NCI-H226 (cell line): ENCODE measurements at regions not wholly inside any gene's neighbourhood (a gene's known extent, or its start where the extent isn't known, plus 50 kb on each side); places are given as distances from the start of the nearest gene placed in this dataset.

Source experiments
- DNase-seq: peaks from one replicate; pipeline ENCODE4 v3.0.0-alpha.2; 2015

- DNase-seq = no peak
These were observed 50.8 kb upstream of the KCNJ6 start for GRCh38 chr21:37967036-37967435.

DNA sequence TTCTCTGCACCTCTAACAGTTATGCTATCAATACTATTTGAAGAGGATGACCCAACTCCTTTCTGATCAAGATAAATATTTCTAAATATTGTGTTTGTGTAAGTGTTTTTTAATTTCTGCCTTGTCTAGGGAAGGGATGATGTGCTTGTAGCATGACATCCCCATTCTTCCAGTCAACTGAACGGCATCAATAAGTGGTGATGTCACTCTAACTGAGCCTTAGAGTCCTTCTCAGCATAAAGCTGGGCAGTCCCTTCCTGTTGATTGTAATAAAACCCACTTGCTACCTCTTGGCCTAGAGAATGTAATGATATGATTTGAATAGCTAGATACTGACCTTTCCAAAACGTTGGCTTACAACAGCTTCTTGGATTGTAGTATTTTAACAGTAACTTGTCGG is 52.5 kb upstream of the KCNJ6 start:
- no peak for DNase-seq

- no peak for DNase-seq
These were observed 54.3 kb upstream of the KCNJ6 start for GRCh38 chr21:37970548-37970947.

DNA sequence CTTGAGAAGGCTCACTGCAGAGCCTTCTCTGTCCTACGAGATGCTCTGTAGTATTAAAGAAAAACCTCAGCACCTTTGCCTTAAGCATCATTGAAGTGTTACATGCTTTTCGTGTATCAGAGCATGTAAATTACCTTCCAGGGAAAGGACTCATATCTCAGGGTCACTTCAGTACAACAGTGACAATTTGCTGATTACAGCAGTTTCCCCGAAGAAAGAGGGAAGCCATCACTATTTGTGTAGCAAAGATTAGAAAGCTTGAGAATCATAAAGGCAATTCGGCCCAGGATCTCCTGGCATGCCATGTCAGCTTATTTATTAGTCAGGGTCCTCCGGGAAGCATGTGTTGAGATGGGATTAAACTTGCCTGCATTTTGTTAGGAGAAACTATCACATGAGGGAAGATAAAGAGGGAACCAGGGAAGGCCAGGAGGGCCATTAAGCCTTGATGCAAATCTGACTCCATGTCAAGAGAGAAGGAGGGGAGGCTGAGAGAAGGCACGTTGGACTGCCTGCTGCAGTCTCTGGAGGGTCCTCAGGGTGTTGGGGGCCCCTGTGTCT is 55.2 kb upstream of the KCNJ6 start:
- no peak for DNase-seq

GRCh38 chr21:37974081-37974480 is 57.8 kb upstream of the KCNJ6 start:
- DNase-seq = no peak

DNA sequence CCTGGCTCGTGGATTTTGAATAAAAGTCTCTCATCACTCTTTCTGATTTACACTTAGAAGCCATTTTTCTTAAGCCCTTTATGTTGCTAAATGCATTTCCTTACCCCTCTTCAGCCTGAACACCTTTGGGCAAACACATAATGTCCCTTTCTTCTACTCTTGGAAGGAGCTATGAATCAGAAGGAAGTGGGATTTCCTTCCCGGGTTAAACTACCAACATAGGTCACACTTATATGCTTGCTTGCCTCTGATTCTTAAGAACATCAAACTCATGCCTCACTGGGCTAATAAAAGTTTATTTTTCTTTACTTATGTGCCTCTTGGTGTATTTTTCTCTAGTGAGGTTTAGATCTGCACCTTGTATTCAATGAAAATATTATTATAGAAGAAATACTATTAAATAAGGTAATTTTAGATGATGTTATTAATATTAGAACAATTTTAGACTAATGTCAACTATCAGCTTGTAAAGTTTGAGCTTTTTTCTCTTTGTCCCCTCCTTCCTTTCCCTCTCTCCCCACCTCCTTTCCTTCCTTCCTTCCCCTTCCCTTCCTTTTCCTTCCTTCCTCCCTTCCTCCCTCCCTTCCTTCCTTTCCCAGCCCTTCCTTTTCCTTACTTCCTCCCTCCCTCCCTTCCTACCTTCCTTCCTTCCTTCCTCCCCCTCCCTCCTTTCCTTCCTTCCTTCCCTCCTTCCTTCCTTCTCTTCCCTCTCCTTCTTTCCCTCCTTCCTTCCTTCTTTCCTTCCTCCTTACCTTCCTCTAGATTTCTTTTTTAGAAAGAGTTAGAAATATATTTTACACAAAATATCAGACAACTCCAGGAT is 66.5 kb upstream of the KCNJ6 start:
- no peak for DNase-seq

DNA sequence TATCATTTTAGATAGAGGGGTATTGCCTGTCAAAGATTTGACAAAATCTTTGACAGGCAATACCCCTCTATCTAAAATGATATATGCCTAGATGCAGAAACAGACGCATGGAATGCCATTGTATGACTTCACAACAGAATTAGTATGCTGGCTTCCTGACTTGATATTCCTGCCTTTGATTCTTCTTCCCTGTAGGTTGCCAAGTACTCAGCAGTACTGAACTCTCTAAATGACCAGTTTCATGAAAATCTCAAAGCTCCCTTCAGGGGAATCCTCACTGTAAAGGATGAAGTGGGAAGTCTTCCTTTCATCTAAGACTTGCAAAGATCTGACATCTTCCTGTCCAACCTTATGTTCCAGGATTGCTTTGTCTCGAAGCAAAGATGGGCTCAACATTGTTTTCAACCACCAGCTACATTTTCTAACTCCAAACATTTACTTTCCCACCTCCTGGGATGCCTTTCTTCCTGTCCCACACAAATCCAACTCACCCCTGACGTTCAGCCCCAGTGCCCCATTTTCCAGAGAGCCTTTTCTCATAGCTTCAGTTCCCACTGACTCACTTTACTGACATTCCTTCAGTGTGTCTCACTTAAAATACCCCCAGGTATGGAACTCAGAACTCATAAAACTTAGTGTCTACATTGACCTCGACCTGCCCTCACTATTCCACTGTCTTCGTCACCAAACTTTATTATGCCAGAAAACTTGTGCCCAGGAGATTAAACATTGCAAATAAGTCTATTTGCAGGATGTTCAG is 67.3 kb upstream of the KCNJ6 start:
- DNase-seq = no peak

DNA sequence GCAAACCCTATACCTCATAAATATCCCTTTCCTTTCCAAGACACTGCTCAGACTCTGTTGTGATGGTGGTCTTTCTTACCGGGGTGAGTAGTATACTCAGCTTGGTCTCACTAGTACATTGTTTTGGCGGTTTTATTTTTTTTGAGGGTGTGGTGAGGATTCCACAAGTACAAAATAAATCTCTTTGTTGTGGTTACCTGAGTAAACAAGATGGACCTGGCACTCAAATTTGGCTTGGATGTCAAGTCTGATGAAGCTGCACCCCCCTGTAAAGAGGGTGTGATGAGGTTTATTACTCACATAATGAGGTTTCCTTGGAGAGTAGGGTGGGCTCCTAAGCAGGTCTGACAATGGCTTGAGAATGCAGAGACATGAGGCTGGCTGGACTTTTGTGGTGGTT is 68.2 kb upstream of the KCNJ6 start:
- no peak for DNase-seq

GRCh38 chr21:37986000-37986399 is 69.7 kb upstream of the KCNJ6 start:
- DNase-seq = no peak

GRCh38 chr21:37986751-37987399 is 70.6 kb upstream of the KCNJ6 start:
- DNase-seq = no peak

DNA sequence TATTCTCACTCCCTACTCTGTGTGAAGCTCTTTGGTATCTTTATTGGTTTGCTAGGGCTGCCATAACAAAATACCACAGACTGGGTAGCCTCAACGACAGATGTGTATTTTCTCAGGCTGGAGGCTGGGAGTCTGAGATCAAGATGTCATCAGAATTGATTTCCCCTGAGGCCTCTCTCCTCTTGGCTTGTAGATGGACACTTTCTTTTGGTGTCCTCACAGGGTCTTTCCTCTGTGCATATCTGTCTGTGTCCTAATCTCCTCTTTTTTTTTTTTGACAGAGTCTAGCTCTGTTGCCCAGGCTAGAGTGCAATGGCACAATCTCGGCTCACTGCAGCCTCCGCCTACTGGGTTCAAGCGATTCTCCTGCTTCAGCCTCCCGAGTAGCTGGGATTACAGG is 71.4 kb upstream of the KCNJ6 start:
- no peak for DNase-seq

- no peak for DNase-seq
These were observed 76.8 kb upstream of the KCNJ6 start for GRCh38 chr21:37993071-37993470.

GRCh38 chr21:37994211-37994610 is 78.0 kb upstream of the KCNJ6 start:
- no peak for DNase-seq

GRCh38 chr21:38012672-38013071 is 96.4 kb upstream of the KCNJ6 start:
- DNase-seq = no peak

DNA sequence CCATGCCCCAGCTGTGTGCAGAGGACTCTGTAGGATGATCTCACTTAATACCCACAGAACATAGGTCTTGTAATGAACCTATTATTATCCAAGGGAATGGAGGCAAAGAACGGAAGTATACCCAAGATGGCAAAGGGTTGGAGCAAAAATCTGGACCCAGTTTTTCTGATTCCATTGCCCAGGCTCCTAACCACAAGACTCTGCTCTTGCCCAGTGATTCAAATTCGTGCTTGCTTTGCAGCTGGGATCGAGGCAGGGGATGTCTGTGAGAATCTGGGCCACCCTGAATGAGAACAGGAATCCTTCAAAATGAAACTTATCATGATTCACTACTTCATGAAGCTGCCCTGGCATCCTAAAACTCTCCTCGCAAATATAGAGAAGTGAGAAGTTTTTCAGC is 97.5 kb upstream of the KCNJ6 start:
- DNase-seq = no peak

- DNase-seq = no peak
These were observed 98.0 kb upstream of the KCNJ6 start for GRCh38 chr21:38014298-38014697.

DNA sequence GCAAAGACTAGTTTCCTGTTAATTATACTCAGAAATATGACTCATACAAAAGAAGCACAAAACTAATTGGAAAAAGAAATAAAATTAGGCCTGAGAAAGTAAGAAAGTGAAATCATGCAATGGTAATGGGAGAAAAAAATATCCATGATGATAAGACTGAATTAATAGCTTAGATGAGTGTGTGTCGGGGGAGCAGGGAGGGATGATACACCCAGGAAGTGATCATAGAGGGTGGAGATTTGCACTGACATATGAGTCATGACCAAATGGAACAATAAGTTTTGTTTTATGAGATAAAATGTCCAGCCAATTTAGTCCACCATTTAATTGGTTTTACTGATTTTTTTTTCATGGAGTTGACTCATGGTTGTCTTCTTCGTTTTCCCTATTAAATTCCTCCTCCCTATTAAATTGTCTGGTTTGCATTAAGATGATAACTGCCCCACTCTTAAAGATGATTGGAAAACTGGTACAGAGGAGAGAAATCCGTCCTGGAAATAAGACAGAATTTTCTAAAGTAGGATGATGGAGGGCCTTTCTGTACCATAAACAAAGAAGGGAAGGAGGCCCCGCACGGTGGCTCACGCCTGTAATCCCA is 111.7 kb upstream of the KCNJ6 start:
- no peak for DNase-seq

GRCh38 chr21:38032082-38032801 is 116.0 kb upstream of the KCNJ6 start:
- DNase-seq = no peak

GRCh38 chr21:38036016-38036415 is 119.8 kb upstream of the KCNJ6 start:
- DNase-seq = no peak

- no peak for DNase-seq
These were observed 121.2 kb upstream of the KCNJ6 start for GRCh38 chr21:38037416-38037815.

DNA sequence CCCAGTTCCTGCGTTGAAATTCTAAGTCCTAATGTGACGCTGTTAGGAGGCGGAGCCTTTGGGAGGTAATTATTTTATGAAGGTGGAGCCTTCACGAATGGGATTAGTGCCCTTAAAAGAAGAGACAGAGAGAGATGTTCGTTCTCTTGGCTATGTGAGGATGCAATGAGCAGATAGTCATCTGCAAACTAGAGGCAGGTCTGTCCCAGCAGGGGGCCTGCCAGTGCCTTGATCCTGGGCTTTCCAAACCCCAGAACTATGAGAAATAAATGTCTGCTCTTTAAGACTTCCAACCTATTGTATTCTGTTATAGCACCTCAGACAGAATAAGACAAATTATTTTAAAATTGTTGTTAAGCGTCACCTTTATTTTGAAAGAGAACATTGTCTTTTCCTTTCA is 123.1 kb upstream of the KCNJ6 start:
- DNase-seq = no peak

- no peak for DNase-seq
These were observed 123.6 kb upstream of the KCNJ6 start for GRCh38 chr21:38039841-38040240.

DNA sequence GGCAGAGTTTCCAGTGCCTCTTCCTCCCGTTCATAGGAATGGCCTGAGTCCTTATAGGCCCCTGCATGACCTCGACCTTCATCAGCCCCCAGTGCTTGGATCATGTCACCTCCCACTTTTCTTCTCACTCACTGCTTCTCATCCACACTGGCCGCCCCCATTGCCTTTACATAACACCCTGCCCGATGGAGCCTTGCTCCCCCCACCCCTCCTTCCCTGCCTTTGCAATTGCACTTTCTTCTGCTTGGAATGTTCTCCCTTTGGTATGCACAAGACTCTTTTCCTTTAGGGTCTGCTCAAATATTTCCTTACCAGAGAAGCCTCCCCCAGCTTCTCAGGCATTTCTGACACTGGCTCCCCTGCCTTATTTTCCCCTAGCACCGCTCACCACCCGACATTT is 125.2 kb upstream of the KCNJ6 start:
- DNase-seq = no peak
